ENCODE measurements at regions not wholly inside any gene's neighbourhood (a gene's known extent, or its start where the extent isn't known, plus 50 kb on each side); places are given as distances from the start of the nearest gene placed in this dataset.

DNA sequence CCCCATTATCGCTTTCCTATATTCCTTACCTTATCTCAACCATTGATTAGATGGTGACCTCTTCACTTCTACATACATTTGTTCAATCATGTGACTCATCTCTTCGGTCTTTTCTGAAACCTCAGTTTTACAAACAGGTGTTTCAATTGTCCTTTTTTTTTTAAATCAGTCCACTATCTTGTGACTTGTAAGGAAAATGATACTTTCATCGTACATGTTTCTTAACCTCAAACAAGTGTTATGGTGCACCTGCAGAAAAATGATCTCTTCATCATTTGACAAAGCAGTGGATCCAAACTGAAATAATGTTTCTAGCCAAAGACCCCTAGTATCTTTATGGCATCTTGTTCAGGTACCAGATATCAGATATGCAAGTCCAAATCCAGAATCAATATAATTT, 1157.2 kb downstream of the MRPL39 start:
- no peak overlapping the region for H3K27ac Mint-ChIP-seq
- TF ChIP-seq, protein P1, sequence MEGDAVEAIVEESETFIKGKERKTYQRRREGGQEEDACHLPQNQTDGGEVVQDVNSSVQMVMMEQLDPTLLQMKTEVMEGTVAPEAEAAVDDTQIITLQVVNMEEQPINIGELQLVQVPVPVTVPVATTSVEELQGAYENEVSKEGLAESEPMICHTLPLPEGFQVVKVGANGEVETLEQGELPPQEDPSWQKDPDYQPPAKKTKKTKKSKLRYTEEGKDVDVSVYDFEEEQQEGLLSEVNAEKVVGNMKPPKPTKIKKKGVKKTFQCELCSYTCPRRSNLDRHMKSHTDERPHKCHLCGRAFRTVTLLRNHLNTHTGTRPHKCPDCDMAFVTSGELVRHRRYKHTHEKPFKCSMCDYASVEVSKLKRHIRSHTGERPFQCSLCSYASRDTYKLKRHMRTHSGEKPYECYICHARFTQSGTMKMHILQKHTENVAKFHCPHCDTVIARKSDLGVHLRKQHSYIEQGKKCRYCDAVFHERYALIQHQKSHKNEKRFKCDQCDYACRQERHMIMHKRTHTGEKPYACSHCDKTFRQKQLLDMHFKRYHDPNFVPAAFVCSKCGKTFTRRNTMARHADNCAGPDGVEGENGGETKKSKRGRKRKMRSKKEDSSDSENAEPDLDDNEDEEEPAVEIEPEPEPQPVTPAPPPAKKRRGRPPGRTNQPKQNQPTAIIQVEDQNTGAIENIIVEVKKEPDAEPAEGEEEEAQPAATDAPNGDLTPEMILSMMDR (IDR thresholded peaks at IDR 0.05; ENCODE audit: unreplicated experiment in 3 of 3), result no peak
- no peak overlapping the region for H3K4me3 Mint-ChIP-seq
- H3K27me3 Mint-ChIP-seq (ENCODE audit: low read depth), result no peaks in the 10 kb centered on the region
- no peaks in the 10 kb centered on the region for H3K36me3 Mint-ChIP-seq (ENCODE audit: low read depth)
- H3K9me3 Mint-ChIP-seq, result no peaks in the 10 kb centered on the region
- no peaks in the 10 kb centered on the region for H3K4me1 Mint-ChIP-seq

DNA sequence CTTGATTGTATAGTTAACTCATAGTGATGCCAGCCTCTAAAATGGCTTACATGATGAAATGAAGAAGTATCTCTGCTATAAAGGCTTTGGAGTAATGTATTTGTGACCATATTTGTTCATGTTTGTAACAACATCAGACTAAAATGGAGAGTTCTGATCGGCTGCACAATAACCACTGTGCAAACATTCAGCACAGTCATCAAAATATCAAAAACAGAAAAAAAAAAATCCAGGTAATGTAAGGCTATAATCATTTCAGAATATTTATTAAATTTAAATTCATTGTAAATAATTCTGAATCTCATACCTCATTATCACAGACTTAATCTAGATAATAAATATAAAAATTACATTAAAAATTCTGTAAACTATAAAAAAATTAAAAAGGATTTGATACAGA, 1161.8 kb downstream of the MRPL39 start:
- H3K4me3 Mint-ChIP-seq, result no peak overlapping the region
- TF ChIP-seq, protein P1 (IDR thresholded peaks at IDR 0.05; ENCODE audit: unreplicated experiment in 3 of 3), result no peak
- no peaks in the 10 kb centered on the region for H3K27me3 Mint-ChIP-seq (ENCODE audit: low read depth)
- H3K27ac Mint-ChIP-seq, result no peak overlapping the region
- H3K36me3 Mint-ChIP-seq (ENCODE audit: low read depth), result no peaks in the 10 kb centered on the region
- peaks cover 13% of the 10 kb centered on the region for H3K9me3 Mint-ChIP-seq
- H3K4me1 Mint-ChIP-seq, result no peaks in the 10 kb centered on the region

DNA sequence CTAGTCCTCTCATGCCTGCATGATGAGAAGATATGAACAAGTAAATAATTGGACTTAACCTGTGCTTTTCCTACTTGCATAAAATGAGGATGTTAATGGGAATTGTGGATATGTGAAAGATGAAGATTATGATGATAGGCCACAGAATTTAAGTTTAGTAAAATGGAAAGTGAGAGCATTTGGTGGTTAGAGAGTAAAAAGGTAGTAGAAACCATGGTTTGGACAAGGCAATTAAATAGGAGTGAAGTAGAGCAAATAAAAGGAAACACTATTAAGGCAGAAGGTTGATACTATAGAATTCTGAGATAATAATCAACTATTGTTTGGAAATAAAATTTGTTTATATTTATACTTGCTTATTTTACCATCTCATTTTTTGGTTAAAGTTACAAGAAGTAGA, 1162.5 kb downstream of the MRPL39 start:
- Mint-ChIP-seq H3K4me1 (no peaks in the 10 kb centered on the region), H3K9me3 (peaks cover 13% of the 10 kb centered on the region), H3K4me3 (no peak overlapping the region), H3K36me3 (ENCODE audit: low read depth) (no peaks in the 10 kb centered on the region), H3K27me3 (ENCODE audit: low read depth) (no peaks in the 10 kb centered on the region), H3K27ac (no peak overlapping the region)
- TF ChIP-seq, protein P1 (IDR thresholded peaks at IDR 0.05; ENCODE audit: unreplicated experiment in 3 of 3), result no peak

DNA sequence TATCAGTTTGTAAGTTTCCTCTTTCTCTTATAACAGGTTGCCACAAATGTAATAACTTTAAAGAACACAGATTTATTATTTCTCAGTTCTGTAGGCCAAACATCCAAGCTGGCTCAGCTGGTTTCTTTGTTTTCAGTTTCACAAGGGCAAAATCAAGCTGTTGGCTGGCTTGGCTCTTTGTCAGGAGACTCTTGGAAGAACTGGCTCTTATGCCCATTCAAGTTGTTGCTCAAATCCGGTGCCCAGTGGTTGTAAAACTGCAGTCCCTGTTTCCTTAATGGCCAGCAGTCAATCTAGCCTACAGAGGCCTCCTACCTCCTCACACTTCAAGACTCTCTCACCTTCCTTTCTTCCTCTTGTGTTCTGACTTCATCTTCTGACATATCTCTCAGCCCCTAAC, 1171.0 kb downstream of the MRPL39 start:
- no peaks in the 10 kb centered on the region for H3K36me3 Mint-ChIP-seq (ENCODE audit: low read depth)
- H3K4me3 Mint-ChIP-seq, result no peak overlapping the region
- H3K27me3 Mint-ChIP-seq (ENCODE audit: low read depth), result no peaks in the 10 kb centered on the region
- peaks cover 16% of the 10 kb centered on the region for H3K9me3 Mint-ChIP-seq
- H3K27ac Mint-ChIP-seq, result no peak overlapping the region
- no peaks in the 10 kb centered on the region for H3K4me1 Mint-ChIP-seq
- TF ChIP-seq, protein P1 (IDR thresholded peaks at IDR 0.05; ENCODE audit: unreplicated experiment in 3 of 3), result no peak

DNA sequence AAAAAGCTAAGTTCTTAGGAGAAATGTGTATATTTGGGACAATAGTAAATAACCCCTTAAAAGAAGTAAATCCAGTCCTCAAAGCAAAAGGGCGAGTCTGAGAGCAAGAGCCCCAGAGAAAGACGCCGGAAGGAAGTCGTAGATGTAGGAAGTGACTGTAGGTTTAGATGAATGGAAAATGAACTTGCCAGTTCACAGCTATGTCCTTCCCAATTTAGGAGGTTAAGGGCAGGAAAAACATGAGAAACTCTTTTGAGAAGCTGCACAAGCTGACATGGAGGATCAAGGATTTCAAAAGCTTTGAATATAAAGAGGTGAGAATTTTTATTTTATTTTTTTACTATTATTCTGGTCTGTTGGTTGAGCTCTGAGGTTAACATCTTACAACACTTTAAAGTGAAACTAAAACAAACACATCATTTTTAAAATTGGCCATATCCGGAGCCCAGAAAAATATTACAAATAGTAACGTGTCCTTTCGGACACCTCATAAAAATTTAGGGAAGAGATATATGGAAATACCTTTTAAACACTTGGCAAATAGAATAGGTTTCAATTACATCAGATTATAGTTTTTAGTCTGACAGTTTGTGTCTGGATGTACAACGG, 1178.6 kb downstream of the MRPL39 start:
- TF ChIP-seq, protein P1 (IDR thresholded peaks at IDR 0.05; ENCODE audit: unreplicated experiment in 3 of 3), result no peak
- Mint-ChIP-seq H3K9me3 (peaks cover 8% of the 10 kb centered on the region), H3K27ac (no peak overlapping the region), H3K36me3 (ENCODE audit: low read depth) (no peaks in the 10 kb centered on the region), H3K4me3 (no peak overlapping the region), H3K27me3 (ENCODE audit: low read depth) (no peaks in the 10 kb centered on the region), H3K4me1 (no peaks in the 10 kb centered on the region)

DNA sequence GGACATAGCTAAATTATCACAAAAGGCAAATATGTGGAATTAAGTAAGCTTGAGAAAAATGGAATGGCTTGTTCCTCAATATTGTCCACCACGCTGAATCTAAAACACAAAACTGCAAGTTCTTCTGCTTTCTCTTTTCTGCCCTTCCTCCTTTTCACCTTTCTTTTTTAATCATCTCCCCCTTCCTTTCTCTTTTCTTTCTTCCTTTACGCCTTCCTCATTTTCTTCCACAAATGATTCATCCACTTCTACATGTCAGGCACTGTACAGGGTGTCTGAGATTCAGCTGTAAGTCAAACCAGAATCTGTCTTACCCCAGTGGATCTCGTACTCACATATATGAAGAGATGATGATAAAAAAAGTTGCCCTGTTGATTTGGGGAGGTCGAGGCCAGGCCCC, 1182.5 kb downstream of the MRPL39 start:
- Mint-ChIP-seq H3K4me1 (no peaks in the 10 kb centered on the region), H3K4me3 (no peak overlapping the region), H3K27me3 (ENCODE audit: low read depth) (no peaks in the 10 kb centered on the region), H3K9me3 (peaks cover 19% of the 10 kb centered on the region), H3K27ac (no peak overlapping the region), H3K36me3 (ENCODE audit: low read depth) (no peaks in the 10 kb centered on the region)
- TF ChIP-seq, protein P1 (IDR thresholded peaks at IDR 0.05; ENCODE audit: unreplicated experiment in 3 of 3), result no peak

All from nephron (organoid).